NCI-H82 (cell line): ENCODE measurements at regions not wholly inside any gene's neighbourhood (a gene's known extent, or its start where the extent isn't known, plus 50 kb on each side); places are given as distances from the start of the nearest gene placed in this dataset.
"Not testable (repeated sequence)": the region's sequence is repeated elsewhere in the genome, so short reads cannot be mapped to it uniquely, and the experiment has no call there.

Experiments used
- DNase-seq: peaks from one replicate; lab custom pipeline; 2025; lab: John Stamatoyannopoulos, UW

DNA sequence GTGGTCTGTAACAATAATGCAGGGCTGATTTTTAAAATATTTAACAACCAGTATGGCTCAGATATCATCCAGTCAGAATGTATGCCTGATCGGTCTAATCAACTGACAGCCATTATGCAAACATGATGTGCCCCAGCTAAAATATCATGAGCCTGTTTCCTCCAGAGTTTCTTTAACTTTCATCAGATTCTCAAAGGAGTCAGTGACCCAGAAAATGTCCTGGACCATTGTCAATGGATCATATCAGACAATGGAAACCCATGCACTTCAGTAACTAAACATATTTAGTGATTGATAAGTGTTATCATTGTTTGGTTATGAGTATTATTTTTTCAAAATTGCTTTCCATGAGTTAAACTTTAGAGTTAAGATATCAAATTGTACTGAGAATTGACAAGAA, 173.5 kb downstream of the LMBRD1 start:
- DNase-seq, result no peak

- no peak for DNase-seq
Measured at GRCh38 chr6:69622924-69623323, 173.9 kb downstream of the LMBRD1 start.

GRCh38 chr6:69622230-69622629, 174.6 kb downstream of the LMBRD1 start:
- peak; percentile 79 for DNase-seq

- DNase-seq, result no peak
Measured at GRCh38 chr6:69617163-69617562, 179.6 kb downstream of the LMBRD1 start.

DNA sequence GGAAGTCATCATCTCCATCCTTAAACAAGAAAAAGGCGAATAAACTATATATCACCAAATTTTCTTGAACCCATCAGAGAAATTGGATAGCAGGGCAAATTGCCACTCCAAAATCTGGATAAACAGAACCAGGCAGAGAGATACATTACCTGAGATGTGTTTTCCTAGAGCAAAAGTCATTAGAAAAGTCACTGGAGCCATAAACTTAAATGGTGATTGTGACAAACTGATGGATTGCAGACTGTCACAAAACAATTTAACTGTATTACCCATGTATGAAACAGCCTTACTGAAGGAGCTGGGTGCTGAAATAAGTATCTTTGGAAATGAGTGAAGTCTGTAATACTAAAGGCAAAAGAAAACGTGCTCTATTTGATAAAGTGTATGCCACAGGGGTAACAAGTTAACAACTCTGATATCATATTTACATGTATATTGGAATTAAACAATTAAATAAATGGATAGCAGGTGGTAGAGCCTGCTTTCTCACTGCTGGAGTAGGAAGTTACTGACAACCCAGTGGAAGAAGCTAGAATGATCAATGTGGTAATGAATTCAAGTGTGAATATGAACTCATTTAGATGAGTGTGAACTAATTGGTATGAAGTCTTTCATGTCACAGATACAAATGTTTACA, 186.9 kb downstream of the LMBRD1 start:
- DNase-seq, result no peak

- no peak for DNase-seq
Measured at GRCh38 chr6:69601132-69601531, 195.7 kb downstream of the LMBRD1 start.

GRCh38 chr6:69594405-69594804, 202.4 kb downstream of the LMBRD1 start:
- DNase-seq, result no peak

DNA sequence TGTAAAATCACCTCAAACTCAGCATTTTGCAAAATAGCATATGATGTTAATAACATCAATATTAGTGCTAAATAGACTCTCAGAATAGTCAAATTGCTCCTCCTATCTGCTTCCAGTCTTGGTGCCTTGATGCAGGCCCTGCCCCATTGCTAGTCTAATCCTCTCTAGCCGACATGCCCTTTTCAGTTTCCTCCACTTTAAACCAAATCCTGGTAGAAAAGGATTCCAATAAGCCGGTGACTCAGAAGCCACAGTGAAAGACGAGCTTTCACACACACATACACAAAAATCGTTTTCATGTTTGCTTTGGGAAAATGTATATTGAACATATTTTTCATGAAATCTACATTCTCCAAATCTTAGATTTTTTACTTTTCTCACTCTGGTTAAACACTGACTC, 203.1 kb downstream of the LMBRD1 start:
- DNase-seq, result no peak

DNA sequence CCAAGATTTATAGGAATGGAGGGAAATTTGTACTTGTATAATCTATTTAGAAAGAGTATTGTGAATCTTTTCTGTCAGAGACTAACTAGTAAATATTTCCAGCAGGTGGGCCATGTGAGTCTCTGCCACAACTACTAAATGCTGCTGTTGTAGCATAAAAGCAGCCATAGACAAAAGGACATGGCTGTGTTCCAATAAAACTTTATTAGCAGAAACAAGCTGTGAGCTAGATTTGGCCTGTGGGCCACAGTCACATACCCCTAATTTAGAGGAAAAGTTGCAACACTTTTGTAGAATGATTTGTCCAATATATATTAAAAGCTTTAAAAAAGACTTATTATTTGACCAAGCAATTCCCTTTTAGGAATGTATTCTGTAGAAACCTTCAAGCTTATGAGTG, 207.2 kb downstream of the LMBRD1 start:
- no peak for DNase-seq

DNA sequence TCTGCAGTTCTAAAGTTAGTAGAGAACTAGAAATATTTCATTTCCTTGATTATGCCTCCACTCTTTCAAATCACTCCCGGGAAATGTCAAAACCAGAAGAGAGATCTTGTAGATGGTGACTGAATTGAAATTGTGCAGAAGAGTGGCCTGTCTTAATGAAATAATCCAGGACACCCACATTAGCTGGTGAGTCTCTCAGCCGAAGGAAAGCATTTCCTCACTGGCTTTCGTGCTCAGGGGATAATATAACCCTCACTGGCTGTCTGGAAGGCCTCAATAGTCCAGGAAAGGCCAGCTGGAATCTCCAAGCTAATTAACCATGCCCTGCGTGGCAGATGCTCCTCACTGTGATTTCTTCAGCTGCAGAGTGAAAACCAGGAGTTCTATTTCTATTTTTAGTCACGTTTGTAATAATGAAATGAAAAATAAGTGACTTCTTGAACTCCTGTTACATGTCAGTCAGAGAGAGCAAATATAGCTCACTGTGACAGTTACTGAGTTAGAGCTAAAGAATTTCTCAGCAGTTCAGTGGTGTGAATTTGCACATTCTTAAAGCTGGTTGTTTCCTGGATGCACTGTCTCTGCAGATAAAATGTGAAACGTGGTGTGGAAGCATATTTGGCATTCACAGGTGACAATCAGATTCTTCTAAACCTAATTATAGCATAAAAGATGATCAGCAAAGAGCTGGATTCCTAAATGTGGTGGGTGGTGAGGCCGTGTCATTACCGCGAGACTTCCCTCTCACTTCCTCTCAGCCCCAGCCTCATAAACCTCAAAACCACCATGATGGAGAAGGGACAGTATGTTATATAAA, 211.7 kb downstream of the LMBRD1 start:
- DNase-seq, result peak; percentile 80

GRCh38 chr6:69584536-69584912, 212.3 kb downstream of the LMBRD1 start:
- DNase-seq, result no peak

- no peak for DNase-seq
Measured at GRCh38 chr6:69581581-69581980, 215.2 kb downstream of the LMBRD1 start.

- DNase-seq, result no peak
Measured at GRCh38 chr6:69580706-69581105, 216.1 kb downstream of the LMBRD1 start.

DNA sequence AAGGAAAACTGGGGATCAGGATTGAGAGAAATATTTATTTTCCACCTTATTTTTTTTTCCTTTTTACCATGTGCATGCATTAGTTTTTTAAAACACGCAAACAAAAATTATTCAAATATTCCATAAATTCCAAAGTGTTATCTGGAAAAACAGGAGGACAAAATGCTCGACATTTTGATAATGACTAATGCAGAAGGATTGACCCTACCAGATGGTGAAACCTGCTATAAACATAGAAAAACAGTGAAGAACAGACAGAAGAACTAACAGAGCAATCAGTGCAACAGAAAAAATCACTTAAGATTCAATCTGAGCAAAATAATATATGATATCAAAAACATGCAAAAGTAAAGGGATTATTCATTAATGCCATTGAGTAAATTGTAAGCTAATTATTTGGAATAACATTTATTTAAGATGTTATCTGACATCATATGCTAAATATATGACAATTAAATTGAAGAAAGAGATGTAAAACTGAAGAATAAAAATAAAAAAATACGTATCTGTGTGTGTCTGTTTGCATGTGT, 218.4 kb downstream of the LMBRD1 start:
- no peak for DNase-seq

DNA sequence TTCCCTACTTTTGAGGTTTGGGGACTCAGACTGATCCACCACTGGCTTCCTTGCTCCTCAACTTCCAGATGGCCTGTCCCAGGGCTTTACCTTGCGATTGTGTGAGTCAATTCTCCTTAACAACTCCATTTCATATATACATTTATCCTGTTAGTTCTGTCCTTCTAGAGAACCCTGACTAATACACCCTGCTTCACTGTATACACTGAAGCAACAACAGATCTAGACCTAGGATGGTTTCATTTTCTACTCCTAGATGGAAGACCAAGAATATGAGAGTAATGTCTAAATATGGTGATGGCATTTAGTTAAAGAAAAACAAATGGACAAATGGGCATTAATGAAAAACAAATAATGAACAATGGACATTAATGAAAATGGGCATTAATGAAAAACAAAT, 225.6 kb downstream of the LMBRD1 start:
- no peak for DNase-seq

GRCh38 chr6:69570106-69570505, 226.7 kb downstream of the LMBRD1 start:
- no peak for DNase-seq

- not testable (repeated sequence) for DNase-seq
Measured at GRCh38 chr6:69560597-69560996, 236.2 kb downstream of the LMBRD1 start.

DNA sequence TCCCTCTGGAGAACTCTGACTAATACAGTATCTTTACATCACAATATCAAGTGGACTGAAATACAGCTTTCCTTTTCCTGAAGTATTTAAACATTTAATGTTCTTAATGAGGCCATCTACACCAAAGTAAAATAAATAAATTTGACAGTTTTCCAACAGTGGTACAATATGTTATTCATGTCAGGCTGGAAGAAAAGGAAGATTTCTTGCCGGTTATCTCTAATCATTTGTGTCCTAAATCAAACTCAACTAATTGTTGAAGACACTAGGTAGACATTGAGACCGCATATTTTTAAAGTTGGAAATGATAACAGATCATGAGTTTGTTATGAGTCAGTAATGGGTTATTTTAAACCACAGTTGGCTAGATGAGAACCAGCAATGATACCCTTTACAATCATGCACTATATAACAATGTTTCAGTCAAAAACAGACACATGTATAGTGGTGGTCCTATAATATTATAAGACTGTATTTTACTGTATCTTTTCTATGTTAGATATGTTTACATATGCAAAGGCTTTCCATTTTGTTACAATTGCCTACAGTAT, 241.6 kb downstream of the LMBRD1 start:
- DNase-seq, result no peak

GRCh38 chr6:69542494-69542893, 254.3 kb downstream of the LMBRD1 start:
- DNase-seq, result no peak

- DNase-seq, result no peak
Measured at GRCh38 chr6:69527921-69528476, 268.8 kb downstream of the LMBRD1 start.

- DNase-seq, result not testable (repeated sequence)
Measured at GRCh38 chr6:69515480-69515879, 281.3 kb downstream of the LMBRD1 start.

DNA sequence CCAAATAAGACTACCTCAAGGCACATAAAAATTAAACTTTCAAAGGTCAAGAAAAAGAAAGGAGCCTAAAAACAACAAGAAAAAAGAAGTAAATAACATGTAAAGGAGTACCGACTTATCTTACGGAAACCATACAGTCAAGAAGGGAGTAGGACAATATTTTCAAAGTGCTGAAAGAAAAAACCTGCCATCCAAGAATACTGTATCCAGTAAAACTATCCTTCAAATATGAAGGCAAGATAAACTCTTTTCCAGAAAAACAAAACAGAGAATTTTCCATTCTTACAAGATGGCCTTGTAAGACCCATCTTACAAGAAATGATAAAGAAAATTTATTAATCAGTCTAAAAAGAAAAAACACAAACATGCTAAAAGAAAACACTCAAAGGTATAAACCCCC, 302.2 kb downstream of the LMBRD1 start:
- DNase-seq, result no peak

GRCh38 chr6:69489970-69490369, 306.8 kb downstream of the LMBRD1 start:
- DNase-seq, result peak; percentile 34
